ENCODE measurements at regions not wholly inside any gene's neighbourhood (a gene's known extent, or its start where the extent isn't known, plus 50 kb on each side); places are given as distances from the start of the nearest gene placed in this dataset.

DNA sequence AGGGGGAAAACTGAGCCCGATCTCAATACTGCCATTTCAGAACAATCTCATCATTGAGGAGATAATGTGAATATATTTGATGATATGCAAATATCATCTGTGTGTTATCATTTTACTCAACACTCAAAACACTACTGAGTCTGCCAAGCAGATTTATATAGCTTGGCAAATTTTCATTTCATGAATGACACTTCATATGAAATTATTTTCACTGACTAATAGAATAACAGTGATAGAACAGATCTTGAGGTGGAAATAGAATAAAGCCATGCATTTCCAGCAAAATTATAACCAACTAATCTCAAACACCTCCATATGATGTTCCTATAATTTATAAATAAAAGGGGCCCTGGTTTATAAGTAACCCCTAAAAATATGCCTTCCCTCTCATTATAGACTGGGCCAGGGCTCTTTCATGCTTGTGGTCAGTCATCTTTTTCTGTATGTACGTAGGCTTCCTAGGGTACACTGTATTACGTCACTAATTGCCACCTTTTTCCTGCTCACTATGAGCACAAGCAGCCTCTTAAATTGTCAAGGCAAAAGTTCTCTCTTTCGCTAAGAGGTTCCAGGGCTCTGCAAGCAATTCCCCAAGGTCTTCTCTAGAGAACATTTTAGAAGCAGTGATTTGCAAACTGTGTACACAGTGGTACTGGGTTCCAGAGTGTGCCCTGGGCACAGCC, 197.1 kb upstream of the FOXN3 start:
- no peak overlapping the region for H3K27ac ChIP-seq
- H3K36me3 ChIP-seq (ENCODE audit: low read depth) = no peaks in the 10 kb centered on the region
- H4K20me1 ChIP-seq (ENCODE audit: insufficient read depth) = no peaks in the 10 kb centered on the region
- peaks cover 37% of the 10 kb centered on the region; the same call in 1 of the 2 replicates for H3K27me3 ChIP-seq (ENCODE audit: insufficient read depth, low read depth)
- no peak overlapping the region for H3K4me2 ChIP-seq
- H3K4me3 ChIP-seq = no peak overlapping the region
- TF ChIP-seq EZH2 (IDR thresholded peaks at IDR 0.05; ENCODE audit: low read depth) = no peak
- no peak for TF ChIP-seq CTCF (conservative IDR thresholded peaks at IDR 0.05)
- no peaks in the 10 kb centered on the region for H3F3A ChIP-seq (ENCODE audit: insufficient read depth, low read depth)
- H3K9me3 ChIP-seq (ENCODE audit: insufficient read depth, low read depth) = no peaks in the 10 kb centered on the region
- no peaks in the 10 kb centered on the region for H3K9me2 ChIP-seq (ENCODE audit: insufficient read depth)
- intact Hi-C loops (cut with micrococcal nuclease; ENCODE audit: unreplicated experiment) = no loop called here
- no peaks in the 10 kb centered on the region for H3K79me2 ChIP-seq (ENCODE audit: low read depth)
- ChIA-PET CTCF (no interaction called here), POLR2A (ENCODE audit: unreplicated experiment) (no interaction called here)
- DNase-seq = no peak
- no peaks in the 10 kb centered on the region for H3K4me1 ChIP-seq (replicated peaks; ENCODE audit: insufficient read depth)
- no TSS peak for BruUV-seq (replicated peaks)
- no peak overlapping the region for H2AFZ ChIP-seq

- Histone ChIP-seq H3K9me2 (ENCODE audit: insufficient read depth) (no peaks in the 10 kb centered on the region), H2AFZ (no peak overlapping the region), H3K4me2 (no peak overlapping the region), H3K27me3 (ENCODE audit: insufficient read depth, low read depth) (peaks cover 44% of the 10 kb centered on the region; the same call in 1 of the 2 replicates), H4K20me1 (ENCODE audit: insufficient read depth) (no peaks in the 10 kb centered on the region), H3K4me3 (no peak overlapping the region), H3F3A (ENCODE audit: insufficient read depth, low read depth) (no peaks in the 10 kb centered on the region), H3K36me3 (ENCODE audit: low read depth) (no peaks in the 10 kb centered on the region), H3K4me1 (replicated peaks; ENCODE audit: insufficient read depth) (no peaks in the 10 kb centered on the region), H3K27ac (no peak overlapping the region), H3K79me2 (ENCODE audit: low read depth) (no peaks in the 10 kb centered on the region), H3K9me3 (ENCODE audit: insufficient read depth, low read depth) (no peaks in the 10 kb centered on the region)
- ChIA-PET CTCF (no interaction called here), POLR2A (ENCODE audit: unreplicated experiment) (no interaction called here)
- DNase-seq = no peak
- no TSS peak for BruUV-seq (replicated peaks)
- intact Hi-C loops (cut with micrococcal nuclease; ENCODE audit: unreplicated experiment) = no loop called here
- TF ChIP-seq CTCF (conservative IDR thresholded peaks at IDR 0.05) = no peak
- no peak for TF ChIP-seq EZH2 (IDR thresholded peaks at IDR 0.05; ENCODE audit: low read depth)
These were observed 196.4 kb upstream of the FOXN3 start for GRCh38 chr14:89613260-89614008.

- TF ChIP-seq EZH2 (IDR thresholded peaks at IDR 0.05; ENCODE audit: low read depth) = no peak
- no peak for TF ChIP-seq CTCF (conservative IDR thresholded peaks at IDR 0.05)
- ChIA-PET POLR2A (ENCODE audit: unreplicated experiment) (no interaction called here), CTCF (no interaction called here)
- no peak for DNase-seq
- H3K4me2 ChIP-seq = no peak overlapping the region
- H3K27ac ChIP-seq = no peak overlapping the region
- no peaks in the 10 kb centered on the region for H3K79me2 ChIP-seq (ENCODE audit: low read depth)
- H3K27me3 ChIP-seq (ENCODE audit: insufficient read depth, low read depth) = peaks cover 40% of the 10 kb centered on the region; the same call in 1 of the 2 replicates
- no peak overlapping the region for H2AFZ ChIP-seq
- H4K20me1 ChIP-seq (ENCODE audit: insufficient read depth) = no peaks in the 10 kb centered on the region
- H3F3A ChIP-seq (ENCODE audit: insufficient read depth, low read depth) = no peaks in the 10 kb centered on the region
- no peaks in the 10 kb centered on the region for H3K9me2 ChIP-seq (ENCODE audit: insufficient read depth)
- no peaks in the 10 kb centered on the region for H3K4me1 ChIP-seq (replicated peaks; ENCODE audit: insufficient read depth)
- BruUV-seq (replicated peaks) = no TSS peak
- intact Hi-C loops (cut with micrococcal nuclease; ENCODE audit: unreplicated experiment) = no loop called here
- H3K9me3 ChIP-seq (ENCODE audit: insufficient read depth, low read depth) = no peaks in the 10 kb centered on the region
- H3K36me3 ChIP-seq (ENCODE audit: low read depth) = no peaks in the 10 kb centered on the region
- H3K4me3 ChIP-seq = no peak overlapping the region
These were observed 192.6 kb upstream of the FOXN3 start for GRCh38 chr14:89609500-89610100.
